ENCODE measurements at regions not wholly inside any gene's neighbourhood (a gene's known extent, or its start where the extent isn't known, plus 50 kb on each side); places are given as distances from the start of the nearest gene placed in this dataset.

- DNase-seq = no peak
Observed at GRCh38 chr20:11376420-11376819, 541.3 kb upstream of the BTBD3 start.

- no peak for DNase-seq
Observed at GRCh38 chr20:11376998-11377397, 540.7 kb upstream of the BTBD3 start.

GRCh38 chr20:11377761-11378160 is 539.9 kb upstream of the BTBD3 start:
- DNase-seq = no peak

- DNase-seq = no peak
Observed at GRCh38 chr20:11378252-11378651, 539.4 kb upstream of the BTBD3 start.

- no peak for DNase-seq
Observed at GRCh38 chr20:11379257-11380011, 538.3 kb upstream of the BTBD3 start.

GRCh38 chr20:11380283-11380682 is 537.4 kb upstream of the BTBD3 start:
- DNase-seq = no peak

- DNase-seq = peak; percentile 84
Observed at GRCh38 chr20:11387189-11387754, 530.4 kb upstream of the BTBD3 start.

- DNase-seq = peak; percentile 37
Observed at GRCh38 chr20:11389186-11389585, 528.5 kb upstream of the BTBD3 start.

GRCh38 chr20:11391591-11391990 is 526.1 kb upstream of the BTBD3 start:
- no peak for DNase-seq

GRCh38 chr20:11394145-11394833 is 523.4 kb upstream of the BTBD3 start:
- peak; percentile 66 for DNase-seq

GRCh38 chr20:11395581-11395980 is 522.1 kb upstream of the BTBD3 start:
- no peak for DNase-seq

- no peak for DNase-seq
Observed at GRCh38 chr20:11401988-11402387, 515.7 kb upstream of the BTBD3 start.

- no peak for DNase-seq
Observed at GRCh38 chr20:11403711-11404110, 514.0 kb upstream of the BTBD3 start.

GRCh38 chr20:11406877-11407276 is 510.8 kb upstream of the BTBD3 start:
- no peak for DNase-seq

GRCh38 chr20:11409561-11409960 is 508.1 kb upstream of the BTBD3 start:
- DNase-seq = no peak

GRCh38 chr20:11411765-11412164 is 505.9 kb upstream of the BTBD3 start:
- DNase-seq = no peak

- DNase-seq = no peak
Observed at GRCh38 chr20:11426948-11427347, 490.7 kb upstream of the BTBD3 start.

GRCh38 chr20:11429168-11429567 is 488.5 kb upstream of the BTBD3 start:
- DNase-seq = no peak

GRCh38 chr20:11429889-11430519 is 487.7 kb upstream of the BTBD3 start:
- DNase-seq = no peak

- DNase-seq = no peak
Observed at GRCh38 chr20:11430652-11431051, 487.0 kb upstream of the BTBD3 start.

GRCh38 chr20:11431621-11432020 is 486.1 kb upstream of the BTBD3 start:
- peak; percentile 32 for DNase-seq

GRCh38 chr20:11432407-11432806 is 485.3 kb upstream of the BTBD3 start:
- DNase-seq = peak; percentile 34

- DNase-seq = no peak
Observed at GRCh38 chr20:11436113-11436905, 481.4 kb upstream of the BTBD3 start.

All from NCI-H226 (cell line).